Posterior cingulate gyrus (tissue), 11 donors: ENCODE measurements at regions not wholly inside any gene's neighbourhood (a gene's known extent, or its start where the extent isn't known, plus 50 kb on each side); places are given as distances from the start of the nearest gene placed in this dataset.

Experiments
- DNase-seq, 10 donors: peaks; one replicate each; pipeline versions ENCODE4 v3.0.0 to v3.0.0-alpha.2; 2020 to 2021; ENCODE audit warnings: mixed read lengths in 3 of 10
- intact Hi-C: fragments of 100-400 bp; cut with DNase I; formaldehyde crosslinking; loops from one replicate; pipeline ENCODE4 v1.15.1; 2023

GRCh38 chr3:34352778-34353331 is 554.4 kb downstream of the PDCD6IP start:
- no peak for DNase-seq
- intact Hi-C loops = no loop called here

- DNase-seq = peak in 1 of 10 donors; percentile 72
- intact Hi-C loops = no loop called here
Measured at GRCh38 chr3:34357461-34357860, 559.0 kb downstream of the PDCD6IP start.

GRCh38 chr3:34359064-34359463 is 560.6 kb downstream of the PDCD6IP start:
- intact Hi-C loops = no loop called here
- DNase-seq = no peak

GRCh38 chr3:34360713-34361112 is 562.3 kb downstream of the PDCD6IP start:
- intact Hi-C loops = no loop called here
- no peak for DNase-seq

DNA sequence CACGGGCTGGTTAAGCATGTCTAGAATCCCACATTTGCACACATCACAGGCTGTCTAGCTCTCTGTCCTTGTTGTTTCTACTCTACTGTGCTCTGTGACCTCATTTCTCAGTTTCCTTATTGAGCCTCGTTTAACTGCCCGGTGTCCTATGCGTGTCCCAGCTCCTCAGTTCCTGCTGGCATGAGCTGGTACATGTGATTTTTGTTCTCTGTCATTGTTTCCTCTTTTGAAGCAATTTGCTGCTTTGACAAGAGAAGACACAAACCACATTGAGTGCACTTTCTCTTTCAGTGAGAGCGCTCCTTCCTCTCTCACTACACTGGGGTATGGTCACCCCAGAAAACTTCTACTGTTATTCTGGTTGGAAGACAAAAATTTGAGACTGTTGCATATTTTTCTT is 563.5 kb downstream of the PDCD6IP start:
- DNase-seq = no peak
- intact Hi-C loops = no loop called here

DNA sequence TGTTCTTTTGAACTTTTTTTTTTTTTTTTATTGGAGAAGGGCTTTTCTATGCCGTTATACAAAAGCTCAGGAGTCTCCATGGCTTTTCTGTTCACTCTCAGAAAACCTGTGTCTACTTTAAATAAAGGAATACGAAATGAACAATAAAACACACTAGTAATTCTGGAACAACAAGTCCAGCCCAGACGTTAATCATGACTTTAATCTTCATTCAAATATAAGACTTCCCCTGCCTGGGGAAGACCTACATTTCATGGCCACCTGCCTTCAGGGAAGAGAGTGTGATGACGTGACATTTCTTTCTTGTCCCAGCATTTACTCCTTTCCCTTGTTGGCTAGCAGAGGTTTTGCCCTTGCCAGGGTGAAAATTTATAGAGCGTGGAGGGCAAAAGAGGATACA is 564.5 kb downstream of the PDCD6IP start:
- DNase-seq = no peak
- intact Hi-C loops = no loop called here

- intact Hi-C loops = no loop called here
- no peak for DNase-seq
Measured at GRCh38 chr3:34363881-34364280, 565.5 kb downstream of the PDCD6IP start.

- intact Hi-C loops = no loop called here
- DNase-seq = no peak
Measured at GRCh38 chr3:34364335-34364734, 565.9 kb downstream of the PDCD6IP start.

DNA sequence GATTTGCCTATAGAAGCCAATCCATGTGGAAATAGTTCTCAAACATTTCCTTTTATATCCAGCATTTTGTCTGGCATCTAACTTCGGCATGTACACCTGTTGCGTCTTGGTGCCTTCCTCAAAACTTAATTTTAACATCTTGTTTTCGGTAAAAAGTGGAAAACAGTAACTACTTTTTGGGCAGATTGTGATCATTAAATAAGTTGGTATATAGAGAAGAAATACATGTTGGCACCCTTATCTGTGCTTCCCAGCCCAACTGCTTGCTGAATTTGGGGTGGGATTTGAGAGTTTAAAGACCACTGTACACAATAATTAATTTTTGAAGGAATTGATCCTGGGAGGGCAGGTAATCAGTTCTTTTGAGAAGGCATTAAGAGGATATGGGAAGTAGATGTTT is 566.8 kb downstream of the PDCD6IP start:
- no peak for DNase-seq

GRCh38 chr3:34365771-34366170 is 567.3 kb downstream of the PDCD6IP start:
- no peak for DNase-seq
- intact Hi-C loops = no loop called here

More for the DNA sequence above, 566.8 kb downstream of the PDCD6IP start:
- intact Hi-C loops = no loop called here

DNA sequence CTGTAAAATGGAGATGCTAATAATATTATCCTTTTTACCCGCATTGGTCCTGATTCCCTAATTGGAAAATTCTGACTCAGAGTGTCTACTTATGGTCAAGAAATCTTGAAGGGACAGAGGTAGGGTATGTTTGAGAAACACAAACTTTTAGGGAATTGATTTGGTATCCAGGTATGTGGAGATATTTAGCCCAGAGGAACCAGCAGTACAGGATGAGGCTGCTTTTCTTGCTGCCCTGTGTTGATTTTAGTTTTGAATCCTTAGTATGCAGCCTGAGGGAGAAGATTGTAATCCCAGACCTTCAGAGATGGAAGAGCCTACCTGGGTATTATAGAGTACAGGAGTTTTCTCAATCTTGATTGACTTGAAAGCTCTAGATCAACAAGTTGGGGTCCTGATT is 569.1 kb downstream of the PDCD6IP start:
- DNase-seq = no peak
- intact Hi-C loops = no loop called here

GRCh38 chr3:34374521-34374920 is 576.1 kb downstream of the PDCD6IP start:
- intact Hi-C loops = no loop called here
- DNase-seq = no peak

- DNase-seq = no peak
- intact Hi-C loops = no loop called here
Measured at GRCh38 chr3:34376691-34377090, 578.3 kb downstream of the PDCD6IP start.

DNA sequence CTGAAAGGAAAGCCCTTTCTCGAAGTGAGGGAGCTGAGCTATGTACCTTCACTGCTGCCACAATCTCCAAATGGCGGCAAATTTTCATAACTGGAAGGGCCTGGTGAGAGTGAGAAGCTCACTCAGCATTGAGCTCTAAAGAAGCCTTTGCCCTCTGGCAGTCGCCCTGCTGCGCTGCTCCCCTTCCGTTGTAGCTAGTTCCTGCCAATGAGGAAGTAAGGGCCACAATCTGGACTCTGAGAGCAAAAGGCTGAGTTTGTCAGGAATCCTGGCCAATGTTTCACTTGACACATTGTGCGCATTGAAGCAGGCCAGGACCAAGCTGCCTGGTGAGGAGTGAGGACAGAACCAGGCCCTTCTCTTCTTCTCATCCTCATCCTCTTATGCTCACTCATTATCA is 579.5 kb downstream of the PDCD6IP start:
- intact Hi-C loops = no loop called here
- peak in 2 of 10 donors; percentile 64 to 70 for DNase-seq

DNA sequence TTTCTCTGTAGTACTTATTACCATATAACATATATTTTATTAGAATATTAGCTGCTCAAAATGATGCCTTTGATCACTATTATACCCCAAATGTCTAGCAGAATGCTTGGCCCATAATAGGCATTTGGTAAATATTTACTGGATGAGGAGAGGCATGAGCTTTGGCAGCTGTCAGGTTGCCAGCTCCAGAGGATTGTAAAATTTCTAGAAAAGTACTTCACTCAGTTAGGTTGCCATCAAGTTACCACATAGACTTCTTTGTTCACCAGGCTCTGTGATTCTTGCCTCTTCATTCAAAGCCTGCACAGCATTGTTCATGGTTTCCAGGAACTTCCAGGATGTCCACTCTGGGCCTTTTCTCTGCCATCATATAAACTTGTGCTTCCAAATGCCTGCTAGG is 582.8 kb downstream of the PDCD6IP start:
- DNase-seq = no peak
- intact Hi-C loops = no loop called here

DNA sequence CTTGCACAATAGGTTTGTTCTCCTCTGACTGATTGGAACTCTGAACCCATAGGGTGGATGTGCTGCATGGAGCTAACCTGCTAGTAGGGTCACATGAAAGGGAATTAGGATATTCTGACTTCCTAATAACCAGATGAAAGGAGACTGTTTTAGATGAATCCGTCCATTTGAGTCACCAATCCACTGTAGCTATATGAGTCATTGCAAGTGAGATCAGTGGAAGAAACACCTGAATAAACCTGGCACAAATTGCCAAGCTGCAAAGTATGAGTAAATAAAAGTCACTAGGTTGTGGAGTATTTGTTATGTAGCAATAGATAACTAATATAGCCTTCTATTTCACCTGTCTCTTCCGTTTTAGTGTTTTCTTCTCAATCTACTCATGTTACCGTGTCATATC is 584.4 kb downstream of the PDCD6IP start:
- intact Hi-C loops = no loop called here
- no peak for DNase-seq

DNA sequence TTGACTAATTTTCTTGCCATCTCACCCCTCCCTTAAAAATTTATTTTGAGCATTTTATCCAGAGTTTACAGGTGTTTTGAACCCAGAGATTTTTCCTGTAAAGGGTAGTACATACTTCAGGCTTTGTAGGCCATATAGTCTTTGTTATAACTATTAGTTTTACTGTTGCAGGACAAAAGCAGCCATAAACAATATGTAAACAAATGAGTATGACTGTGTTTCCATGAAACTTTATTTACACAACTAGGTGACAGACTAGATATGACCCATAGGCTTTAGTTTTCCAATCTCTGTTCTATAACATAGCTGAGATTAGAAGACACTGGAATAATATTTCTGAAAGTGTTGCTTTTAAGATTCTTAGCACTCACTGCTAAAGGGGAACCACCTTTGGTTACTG is 587.9 kb downstream of the PDCD6IP start:
- intact Hi-C loops = no loop called here
- DNase-seq = no peak

GRCh38 chr3:34387826-34388564 is 589.6 kb downstream of the PDCD6IP start:
- DNase-seq = peak in 8 of 10 donors; percentile 25 to 84 (median 53)
- intact Hi-C loops = no loop called here

- DNase-seq = peak in 1 of 10 donors; percentile 71
- intact Hi-C loops = no loop called here
Measured at GRCh38 chr3:34388830-34389229, 590.4 kb downstream of the PDCD6IP start.

DNA sequence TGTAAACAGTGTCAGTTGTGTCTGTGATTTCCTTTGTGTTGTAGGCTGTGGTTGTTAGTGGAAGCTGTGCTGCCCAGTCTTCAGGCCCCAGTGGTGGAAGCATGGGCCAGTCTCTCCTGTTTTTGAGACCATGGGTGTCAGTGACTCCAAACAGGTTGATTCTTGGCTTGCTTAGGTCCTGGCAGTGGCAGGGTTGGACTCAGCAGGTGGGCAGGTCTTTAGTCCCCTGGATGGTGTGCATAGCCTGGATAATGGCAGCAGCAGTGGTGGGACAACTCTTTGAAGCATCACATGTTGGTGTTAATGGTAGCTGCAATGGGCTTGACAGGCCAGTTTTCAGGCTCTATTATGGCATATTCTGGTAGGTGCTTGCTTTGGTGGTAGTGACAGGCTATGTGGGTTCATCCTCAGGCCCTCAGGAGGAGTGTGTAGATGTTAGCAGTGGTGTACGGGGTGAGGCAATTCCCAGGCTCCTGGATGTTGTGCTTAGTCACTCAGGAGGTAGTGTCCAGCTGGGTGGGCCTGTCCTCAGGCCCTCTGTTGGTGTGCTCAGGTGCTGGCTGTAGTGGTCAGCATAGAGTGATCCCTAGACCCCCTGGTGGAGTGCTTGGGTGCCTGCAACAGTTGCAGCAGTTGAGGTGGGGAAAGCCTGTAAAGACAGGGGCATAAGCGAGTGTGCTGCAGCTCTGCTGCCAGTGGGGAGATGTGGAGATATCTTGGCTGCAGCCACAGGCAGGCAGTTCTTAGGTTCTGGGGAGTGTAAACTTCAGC is 596.7 kb downstream of the PDCD6IP start:
- intact Hi-C loops = no loop called here
- DNase-seq = peak in 2 of 10 donors; percentile 23 to 56

DNA sequence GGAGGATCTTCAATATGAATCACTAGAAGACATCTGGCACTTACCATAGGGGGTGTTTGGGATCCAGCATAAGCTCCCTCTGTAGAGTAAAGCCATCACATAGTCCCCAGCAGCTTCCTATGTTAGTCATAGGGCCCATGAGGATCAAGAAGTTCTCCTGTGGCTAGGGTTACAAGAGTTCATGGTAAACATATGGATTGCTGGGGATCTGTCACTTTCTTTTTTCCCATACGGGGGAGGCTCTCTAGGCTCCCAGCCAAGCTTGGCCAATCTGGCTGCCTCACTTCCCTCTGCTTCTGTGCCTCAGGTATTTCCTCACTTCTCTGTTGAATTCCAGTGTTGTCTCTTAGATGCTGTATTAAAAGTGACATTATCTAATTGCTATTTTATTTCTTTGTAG is 597.9 kb downstream of the PDCD6IP start:
- intact Hi-C loops = no loop called here

DNA sequence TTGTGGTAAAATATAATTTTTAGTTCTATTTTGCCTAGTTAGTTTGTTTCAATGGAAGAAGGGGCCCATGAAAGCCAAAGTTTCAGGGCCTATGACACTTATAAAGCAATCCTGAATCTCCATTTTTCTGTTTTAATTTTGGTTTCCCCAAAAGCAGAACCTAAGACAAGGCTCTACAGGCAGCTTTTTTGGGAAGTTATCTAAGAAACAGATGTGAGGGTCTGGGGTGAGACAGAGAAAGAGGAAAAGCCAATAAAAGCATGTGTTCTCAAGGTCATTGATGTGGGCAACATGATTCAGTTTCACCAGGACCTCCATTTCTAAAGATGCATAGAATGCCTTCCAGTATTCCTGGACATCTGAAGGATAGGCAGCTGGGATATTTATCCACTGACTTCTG is 598.5 kb downstream of the PDCD6IP start:
- intact Hi-C loops = no loop called here

More for the DNA sequence above, 597.9 kb downstream of the PDCD6IP start:
- peak in 1 of 10 donors; percentile 41 for DNase-seq

More for the DNA sequence above, 598.5 kb downstream of the PDCD6IP start:
- DNase-seq = no peak
